WTC11 (cell line): ENCODE measurements at regions not wholly inside any gene's neighbourhood (a gene's known extent, or its start where the extent isn't known, plus 50 kb on each side); places are given as distances from the start of the nearest gene placed in this dataset.

Experiments used
- ATAC-seq: fragments of 200-7000 bp; cut with Tn5 transposase; 2 replicates; pipeline ENCODE4 v1.10.0; 2021; ENCODE audit warnings: mild to moderate bottlenecking, moderate library complexity
- CTCF ChIA-PET: fragments of 300-600 bp; sonication (Branson Sonifier 250); formaldehyde crosslinking; loops from one replicate; lab custom pipeline; 2021; ENCODE audit warnings: antibody characterized with exemption; lab: Charles Lee
- POLR2A ChIA-PET: fragments of 350-600 bp; sonication (Branson Sonifier 250); formaldehyde crosslinking; loops from one replicate; lab custom pipeline; 2021; ENCODE audit warnings: antibody characterized with exemption; lab: Charles Lee
- DNase-seq: peaks from one replicate; pipeline ENCODE4 v3.0.0; 2021; ENCODE audit warnings: low spot score
- H3K27ac Mint-ChIP-seq: 2 replicates; pipeline ENCODE4 v1.8.0; 2021; ENCODE audit warnings: mixed read lengths
- H3K27me3 Mint-ChIP-seq: 2 replicates; pipeline ENCODE4 v1.8.0; 2021; ENCODE audit warnings: low read depth, mild to moderate bottlenecking, moderate library complexity, mixed read lengths
- H3K36me3 Mint-ChIP-seq: 2 replicates; pipeline ENCODE4 v1.8.0; 2021; ENCODE audit warnings: mixed read lengths
- H3K4me1 Mint-ChIP-seq: 2 replicates; pipeline ENCODE4 v1.8.0; 2022; ENCODE audit warnings: mixed read lengths
- H3K4me3 Mint-ChIP-seq: 2 replicates; pipeline ENCODE4 v1.8.0; 2021; ENCODE audit warnings: mild to moderate bottlenecking, moderate library complexity, mixed read lengths
- H3K9me3 Mint-ChIP-seq: 2 replicates; pipeline ENCODE4 v1.8.0; 2021; ENCODE audit warnings: mixed read lengths
- AFF4 ChIP-seq: sonication (generic); formaldehyde crosslinking; IDR thresholded peaks from 2 replicates; pipeline ENCODE4 v1.8.1; 2023; ENCODE audit warnings: mild to moderate bottlenecking, missing genetic modification reagents, borderline replicate concordance
- ARID4B ChIP-seq: sonication (generic); formaldehyde crosslinking; IDR thresholded peaks from 2 replicates; pipeline ENCODE4 v1.8.0; 2023; ENCODE audit warnings: missing genetic modification reagents, mild to moderate bottlenecking, borderline replicate concordance
- ATF6 ChIP-seq: sonication (generic); formaldehyde crosslinking; IDR thresholded peaks from 2 replicates; pipeline ENCODE4 v1.8.1; 2023; ENCODE audit warnings: mild to moderate bottlenecking, missing genetic modification reagents
- CDX4 ChIP-seq: fragments of 250-450 bp; sonication (Bioruptor Pico); IDR thresholded peaks from 2 replicates; pipeline ENCODE4 v1.9.0; 2021; ENCODE audit warnings: moderate library complexity, mild to moderate bottlenecking, inconsistent platforms, borderline replicate concordance
- CREB1 ChIP-seq: sonication (generic); formaldehyde crosslinking; IDR thresholded peaks from 2 replicates; pipeline ENCODE4 v1.8.0; 2023; ENCODE audit warnings: mild to moderate bottlenecking, missing genetic modification reagents
- ETV6 ChIP-seq: sonication (generic); formaldehyde crosslinking; IDR thresholded peaks from 2 replicates; pipeline ENCODE4 v1.8.1; 2022; ENCODE audit warnings: mild to moderate bottlenecking, missing genetic modification reagents
- HMGXB4 ChIP-seq: sonication (generic); formaldehyde crosslinking; IDR thresholded peaks from 2 replicates; pipeline ENCODE4 v1.8.1; 2023; ENCODE audit warnings: mild to moderate bottlenecking, moderate library complexity, missing genetic modification reagents
- IRF1 ChIP-seq: sonication (generic); formaldehyde crosslinking; IDR thresholded peaks from 2 replicates; pipeline ENCODE4 v1.8.0; 2023; ENCODE audit warnings: missing genetic modification reagents
- JUN ChIP-seq: sonication (generic); formaldehyde crosslinking; IDR thresholded peaks from 2 replicates; pipeline ENCODE4 v1.8.0; 2023; ENCODE audit warnings: mild to moderate bottlenecking, missing genetic modification reagents
- MYBL2 ChIP-seq: sonication (generic); formaldehyde crosslinking; IDR thresholded peaks from 2 replicates; pipeline ENCODE4 v1.8.1; 2023; ENCODE audit warnings: mild to moderate bottlenecking, moderate library complexity, missing genetic modification reagents
- SMAD4 ChIP-seq: sonication (generic); formaldehyde crosslinking; IDR thresholded peaks from 2 replicates; pipeline ENCODE4 v1.8.0; 2022; ENCODE audit warnings: mild to moderate bottlenecking, missing genetic modification reagents
- SOX15 ChIP-seq: fragments of 250-450 bp; sonication (Bioruptor Pico); IDR thresholded peaks from 2 replicates; pipeline ENCODE4 v1.9.0; 2021; ENCODE audit warnings: mild to moderate bottlenecking
- SP1 ChIP-seq: sonication (generic); formaldehyde crosslinking; conservative IDR thresholded peaks from 2 replicates; pipeline ENCODE4 v1.8.1; 2022; ENCODE audit warnings: missing genetic modification reagents
- USF1 ChIP-seq: sonication (generic); formaldehyde crosslinking; IDR thresholded peaks from 2 replicates; pipeline ENCODE4 v1.8.0; 2022; ENCODE audit warnings: mild to moderate bottlenecking, missing genetic modification reagents
- ZMAT4 ChIP-seq: fragments of 250-450 bp; sonication (Bioruptor Pico); IDR thresholded peaks from 2 replicates; pipeline ENCODE4 v1.9.0; 2021; ENCODE audit warnings: mild to moderate bottlenecking
- ZNF281 ChIP-seq: sonication (generic); formaldehyde crosslinking; IDR thresholded peaks from 2 replicates; pipeline ENCODE4 v1.8.0; 2023; ENCODE audit warnings: mild to moderate bottlenecking, missing genetic modification reagents
- ZNF396 ChIP-seq: fragments of 250-450 bp; sonication (Bioruptor Pico); IDR thresholded peaks from 2 replicates; pipeline ENCODE4 v1.8.0; 2021; ENCODE audit warnings: mild to moderate bottlenecking, moderate library complexity, borderline replicate concordance
- ZNF423 ChIP-seq: fragments of 250-450 bp; sonication (Bioruptor Pico); IDR thresholded peaks from 2 replicates; pipeline ENCODE4 v2.1.2; 2022; ENCODE audit warnings: mild to moderate bottlenecking, moderate library complexity

GRCh38 chr11:120022617-120023016, 115.3 kb downstream of the TRIM29 start:
- CTCF ChIA-PET: interaction anchor here (1.4 to 5.0 kb wide), 6 partner anchors 9 to 85 kb away, joined by 3 to 32 read pairs (median 12); no protein-coding TSS in a partner anchor
- TF ChIP-seq ARID4B (CRISPR knock-in tag) (no peak), HMGXB4 (no peak), USF1 (CRISPR knock-in tag) (no peak), SP1 (CRISPR knock-in tag) (no peak), ZMAT4 (CRISPR knock-in tag) (no peak), ZNF396 (CRISPR knock-in tag) (no peak), CREB1 (no peak), ZNF281 (CRISPR knock-in tag) (no peak), ETV6 (no peak), MYBL2 (no peak), ZNF423 (CRISPR knock-in tag) (no peak), CDX4 (no peak), JUN (no peak), AFF4 (CRISPR knock-in tag) (no peak), IRF1 (CRISPR knock-in tag) (no peak), SOX15 (no peak), SMAD4 (CRISPR knock-in tag) (no peak), ATF6 (no peak)
- TF ChIP-seq, all 79 proteins: peak for 0
- H3K4me3 Mint-ChIP-seq: no peak overlapping the region
- peaks cover 9% of the 10 kb centered on the region for H3K27me3 Mint-ChIP-seq
- H3K9me3 Mint-ChIP-seq: 0 out of 2 replicates have a peak, but pooled peaks cover 4% of the 10 kb centered on the region
- POLR2A ChIA-PET: no interaction called here
- no peak overlapping the region for H3K27ac Mint-ChIP-seq
- ATAC-seq (no peak), DNase-seq (no peak)
- H3K36me3 Mint-ChIP-seq: no peaks in the 10 kb centered on the region
- H3K4me1 Mint-ChIP-seq: peaks cover 35% of the 10 kb centered on the region
